HFFc6 (cell line): ENCODE measurements at regions not wholly inside any gene's neighbourhood (a gene's known extent, or its start where the extent isn't known, plus 50 kb on each side); places are given as distances from the start of the nearest gene placed in this dataset.

Source experiments
- DNase-seq: peaks from one replicate; pipeline ENCODE4 v3.0.0-alpha.2; 2018
- H3K27ac Mint-ChIP-seq: 2 replicates; pipeline ENCODE4 v1.8.0; 2020; ENCODE audit warnings: mild to moderate bottlenecking, mixed read lengths
- H3K27me3 Mint-ChIP-seq: 2 replicates; pipeline ENCODE4 v1.8.0; 2021; ENCODE audit warnings: mild to moderate bottlenecking, moderate library complexity, mixed read lengths; ENCODE audit not compliant: insufficient read depth
- H3K36me3 Mint-ChIP-seq: 2 replicates; pipeline ENCODE4 v1.8.0; 2021; ENCODE audit warnings: low read depth, mixed read lengths
- H3K4me1 Mint-ChIP-seq: 2 replicates; pipeline ENCODE4 v1.8.0; 2020; ENCODE audit warnings: low read depth, mixed read lengths
- H3K4me3 Mint-ChIP-seq: 2 replicates; pipeline ENCODE4 v1.8.0; 2020; ENCODE audit warnings: mild to moderate bottlenecking, moderate library complexity, mixed read lengths
- H3K9me3 Mint-ChIP-seq: 2 replicates; pipeline ENCODE4 v1.8.0; 2020; ENCODE audit warnings: mild to moderate bottlenecking, mixed read lengths
- CTCF ChIP-seq: fragments of 200-600 bp; sonication (generic); IDR thresholded peaks from 2 replicates; pipeline ENCODE4 v1.5.0; 2021; ENCODE audit warnings: antibody characterized with exemption, mild to moderate bottlenecking

- Mint-ChIP-seq H3K27me3 (no peaks in the 10 kb centered on the region; the same call in none of the 2 replicates), H3K27ac (no peak overlapping the region), H3K4me3 (no peak overlapping the region), H3K36me3 (no peaks in the 10 kb centered on the region), H3K4me1 (no peaks in the 10 kb centered on the region), H3K9me3 (no peaks in the 10 kb centered on the region)
- DNase-seq = no peak
- TF ChIP-seq CTCF = no peak
Measured at GRCh38 chr3:115488409-115488808, 134.9 kb upstream of the GAP43 start.

- Mint-ChIP-seq H3K4me1 (no peaks in the 10 kb centered on the region), H3K9me3 (no peaks in the 10 kb centered on the region), H3K27ac (no peak overlapping the region), H3K4me3 (no peak overlapping the region), H3K27me3 (no peaks in the 10 kb centered on the region; the same call in 1 of the 2 replicates), H3K36me3 (no peaks in the 10 kb centered on the region)
- TF ChIP-seq CTCF = no peak
- DNase-seq = no peak
Measured at GRCh38 chr3:115494826-115495225, 128.5 kb upstream of the GAP43 start.

- TF ChIP-seq CTCF = no peak
- no peaks in the 10 kb centered on the region for H3K27me3 Mint-ChIP-seq
- no peaks in the 10 kb centered on the region for H3K9me3 Mint-ChIP-seq
- H3K36me3 Mint-ChIP-seq = no peaks in the 10 kb centered on the region
- H3K4me3 Mint-ChIP-seq = no peak overlapping the region
- H3K27ac Mint-ChIP-seq = no peak overlapping the region
- H3K4me1 Mint-ChIP-seq = no peaks in the 10 kb centered on the region
- DNase-seq = no peak
Measured at GRCh38 chr3:115498421-115498820, 124.9 kb upstream of the GAP43 start.

- Mint-ChIP-seq H3K9me3 (no peaks in the 10 kb centered on the region), H3K36me3 (no peaks in the 10 kb centered on the region), H3K27me3 (no peaks in the 10 kb centered on the region), H3K4me3 (no peak overlapping the region), H3K4me1 (no peaks in the 10 kb centered on the region), H3K27ac (no peak overlapping the region)
- no peak for DNase-seq
- no peak for TF ChIP-seq CTCF
Measured at GRCh38 chr3:115498898-115499297, 124.4 kb upstream of the GAP43 start.

- no peak for DNase-seq
- Mint-ChIP-seq H3K4me1 (no peaks in the 10 kb centered on the region), H3K27me3 (no peaks in the 10 kb centered on the region), H3K36me3 (no peaks in the 10 kb centered on the region), H3K9me3 (no peaks in the 10 kb centered on the region), H3K27ac (no peak overlapping the region), H3K4me3 (no peak overlapping the region)
- no peak for TF ChIP-seq CTCF
Measured at GRCh38 chr3:115499666-115500065, 123.6 kb upstream of the GAP43 start.

- TF ChIP-seq CTCF = no peak
- Mint-ChIP-seq H3K27me3 (no peaks in the 10 kb centered on the region), H3K4me3 (no peak overlapping the region), H3K9me3 (peaks cover 5% of the 10 kb centered on the region; the same call in 1 of the 2 replicates), H3K36me3 (no peaks in the 10 kb centered on the region), H3K4me1 (no peaks in the 10 kb centered on the region), H3K27ac (no peak overlapping the region)
- DNase-seq = no peak
Measured at GRCh38 chr3:115500795-115501194, 122.5 kb upstream of the GAP43 start.
